ENCODE measurements at regions not wholly inside any gene's neighbourhood (a gene's known extent, or its start where the extent isn't known, plus 50 kb on each side); places are given as distances from the start of the nearest gene placed in this dataset.

- H3K79me2 ChIP-seq (ENCODE audit: insufficient read depth, low read length), result no peaks in the 10 kb centered on the region
- H3K4me3 ChIP-seq (ENCODE audit: low read depth, low read length, poor library complexity, severe bottlenecking), result no peak overlapping the region
- no peak overlapping the region for H3K27ac ChIP-seq (ENCODE audit: low read depth, low read length, poor library complexity, severe bottlenecking)
- 0 out of 2 replicates have a peak, but pooled peaks cover 3% of the 10 kb centered on the region for H3K27me3 ChIP-seq (ENCODE audit: insufficient read depth, low read length)
- H3K4me1 ChIP-seq (ENCODE audit: insufficient read depth, low read length, severe bottlenecking), result no peaks in the 10 kb centered on the region
- H2AFZ ChIP-seq (ENCODE audit: low read length), result no peak overlapping the region
- no peak overlapping the region for H3K9ac ChIP-seq (ENCODE audit: low read length)
- H4K20me1 ChIP-seq (ENCODE audit: insufficient read depth, low read length), result no peaks in the 10 kb centered on the region
- no peaks in the 10 kb centered on the region for H3K36me3 ChIP-seq (ENCODE audit: insufficient read depth, low read length)
- no peak for TF ChIP-seq CTCF (IDR thresholded peaks at IDR 0.05; ENCODE audit: low read length)
- no peak for TF ChIP-seq EZH2 (IDR thresholded peaks at IDR 0.05; ENCODE audit: borderline replicate concordance, low read length)
- H3F3A ChIP-seq (ENCODE audit: insufficient read depth, low read length), result no peaks in the 10 kb centered on the region
- H3K4me2 ChIP-seq (ENCODE audit: low read length), result no peak overlapping the region
- H3K9me3 ChIP-seq (ENCODE audit: low read length), result no peaks in the 10 kb centered on the region
- H3K9me2 ChIP-seq (ENCODE audit: low read depth, low read length), result no peaks in the 10 kb centered on the region
Measured at GRCh38 chr18:48488388-48488850, 50.4 kb upstream of the CTIF start.

GRCh38 chr18:48486754-48487153, 52.1 kb upstream of the CTIF start:
- Histone ChIP-seq H3F3A (ENCODE audit: insufficient read depth, low read length) (no peaks in the 10 kb centered on the region), H3K27ac (ENCODE audit: low read depth, low read length, poor library complexity, severe bottlenecking) (no peak overlapping the region), H2AFZ (ENCODE audit: low read length) (no peak overlapping the region), H3K4me3 (ENCODE audit: low read depth, low read length, poor library complexity, severe bottlenecking) (no peak overlapping the region), H4K20me1 (ENCODE audit: insufficient read depth, low read length) (no peaks in the 10 kb centered on the region), H3K9ac (ENCODE audit: low read length) (no peak overlapping the region), H3K4me2 (ENCODE audit: low read length) (no peak overlapping the region), H3K4me1 (ENCODE audit: insufficient read depth, low read length, severe bottlenecking) (no peaks in the 10 kb centered on the region), H3K79me2 (ENCODE audit: insufficient read depth, low read length) (no peaks in the 10 kb centered on the region), H3K36me3 (ENCODE audit: insufficient read depth, low read length) (no peaks in the 10 kb centered on the region), H3K9me2 (ENCODE audit: low read depth, low read length) (no peaks in the 10 kb centered on the region), H3K9me3 (ENCODE audit: low read length) (no peaks in the 10 kb centered on the region), H3K27me3 (ENCODE audit: insufficient read depth, low read length) (no peaks in the 10 kb centered on the region)
- TF ChIP-seq CTCF (IDR thresholded peaks at IDR 0.05; ENCODE audit: low read length) (no peak), EZH2 (IDR thresholded peaks at IDR 0.05; ENCODE audit: borderline replicate concordance, low read length) (no peak)

- H4K20me1 ChIP-seq (ENCODE audit: insufficient read depth, low read length), result no peaks in the 10 kb centered on the region
- H3K27me3 ChIP-seq (ENCODE audit: insufficient read depth, low read length), result no peaks in the 10 kb centered on the region
- H3F3A ChIP-seq (ENCODE audit: insufficient read depth, low read length), result no peaks in the 10 kb centered on the region
- no peak overlapping the region for H3K27ac ChIP-seq (ENCODE audit: low read depth, low read length, poor library complexity, severe bottlenecking)
- TF ChIP-seq EZH2 (IDR thresholded peaks at IDR 0.05; ENCODE audit: borderline replicate concordance, low read length) (no peak), CTCF (IDR thresholded peaks at IDR 0.05; ENCODE audit: low read length) (no peak)
- no peak overlapping the region for H3K4me2 ChIP-seq (ENCODE audit: low read length)
- no peaks in the 10 kb centered on the region for H3K9me3 ChIP-seq (ENCODE audit: low read length)
- no peak overlapping the region for H2AFZ ChIP-seq (ENCODE audit: low read length)
- no peaks in the 10 kb centered on the region for H3K79me2 ChIP-seq (ENCODE audit: insufficient read depth, low read length)
- no peaks in the 10 kb centered on the region for H3K4me1 ChIP-seq (ENCODE audit: insufficient read depth, low read length, severe bottlenecking)
- no peak overlapping the region for H3K9ac ChIP-seq (ENCODE audit: low read length)
- no peaks in the 10 kb centered on the region for H3K36me3 ChIP-seq (ENCODE audit: insufficient read depth, low read length)
- H3K9me2 ChIP-seq (ENCODE audit: low read depth, low read length), result no peaks in the 10 kb centered on the region
- H3K4me3 ChIP-seq (ENCODE audit: low read depth, low read length, poor library complexity, severe bottlenecking), result no peak overlapping the region
Measured at GRCh38 chr18:48485828-48486405, 52.9 kb upstream of the CTIF start.
